Progenitor cell of endocrine pancreas (in vitro differentiated cells): ENCODE measurements at regions not wholly inside any gene's neighbourhood (a gene's known extent, or its start where the extent isn't known, plus 50 kb on each side); places are given as distances from the start of the nearest gene placed in this dataset.
A peak's percentile ranks its signal among the peaks of the same experiment; 100 is the strongest.

Experiments
- DNase-seq: peaks from one replicate; pipeline ENCODE4 v3.0.0; 2021; ENCODE audit warnings: low spot score; ENCODE audit not compliant: unreplicated experiment
- H3K27ac Mint-ChIP-seq: 2 replicates; pipeline ENCODE4 v1.8.0; 2021; ENCODE audit warnings: mild to moderate bottlenecking, moderate library complexity, mixed read lengths
- H3K27me3 Mint-ChIP-seq: 2 replicates; pipeline ENCODE4 v1.8.0; 2021; ENCODE audit warnings: mixed read lengths
- H3K36me3 Mint-ChIP-seq: 2 replicates; pipeline ENCODE4 v1.8.0; 2022; ENCODE audit warnings: mixed read lengths; ENCODE audit not compliant: insufficient read depth
- H3K4me1 Mint-ChIP-seq: 2 replicates; pipeline ENCODE4 v1.8.0; 2021; ENCODE audit warnings: low read depth, mixed read lengths
- H3K4me3 Mint-ChIP-seq: 2 replicates; pipeline ENCODE4 v1.8.0; 2021; ENCODE audit warnings: low read depth, mild to moderate bottlenecking, moderate library complexity, mixed read lengths
- H3K9me3 Mint-ChIP-seq: 2 replicates; pipeline ENCODE4 v1.8.0; 2021; ENCODE audit warnings: low read depth, mixed read lengths
- CTCF ChIP-seq: fragments of 200-600 bp; sonication (generic); IDR thresholded peaks from one replicate; pipeline ENCODE4 v1.5.0; 2021; ENCODE audit warnings: antibody characterized with exemption, mild to moderate bottlenecking; ENCODE audit not compliant: unreplicated experiment

GRCh38 chr5:163373436-163374084 is 63.8 kb upstream of the CCNG1 start:
- Mint-ChIP-seq H3K4me1 (peaks cover 23% of the 10 kb centered on the region), H3K27me3 (no peaks in the 10 kb centered on the region), H3K36me3 (no peaks in the 10 kb centered on the region), H3K9me3 (peaks cover under 1% of the 10 kb centered on the region), H3K27ac (peak overlapping the region; percentile 90), H3K4me3 (peak overlapping the region; percentile 8)
- no peak for TF ChIP-seq CTCF
- no peak for DNase-seq

- DNase-seq, result no peak
- Mint-ChIP-seq H3K27me3 (no peaks in the 10 kb centered on the region), H3K4me1 (peaks cover 30% of the 10 kb centered on the region), H3K9me3 (peaks cover 3% of the 10 kb centered on the region), H3K4me3 (no peak overlapping the region), H3K27ac (peak overlapping the region; percentile 62), H3K36me3 (peaks cover 3% of the 10 kb centered on the region)
- TF ChIP-seq CTCF, result no peak
Measured at GRCh38 chr5:163377982-163378381, 59.4 kb upstream of the CCNG1 start.

- DNase-seq, result no peak
- Mint-ChIP-seq H3K36me3 (peaks cover 3% of the 10 kb centered on the region), H3K4me1 (peaks cover 22% of the 10 kb centered on the region), H3K9me3 (peaks cover 3% of the 10 kb centered on the region), H3K27me3 (no peaks in the 10 kb centered on the region), H3K4me3 (no peak overlapping the region), H3K27ac (peak overlapping the region; percentile 94)
- TF ChIP-seq CTCF, result no peak
Measured at GRCh38 chr5:163379298-163380155, 57.9 kb upstream of the CCNG1 start.

GRCh38 chr5:163381832-163382231 is 55.6 kb upstream of the CCNG1 start:
- DNase-seq, result no peak
- no peak for TF ChIP-seq CTCF
- Mint-ChIP-seq H3K9me3 (peaks cover 3% of the 10 kb centered on the region), H3K27me3 (no peaks in the 10 kb centered on the region), H3K4me3 (no peak overlapping the region), H3K36me3 (peaks cover 3% of the 10 kb centered on the region), H3K4me1 (peaks cover 23% of the 10 kb centered on the region), H3K27ac (no peak overlapping the region)

GRCh38 chr5:163383754-163384153 is 53.6 kb upstream of the CCNG1 start:
- TF ChIP-seq CTCF, result no peak
- Mint-ChIP-seq H3K4me1 (peaks cover 25% of the 10 kb centered on the region), H3K27ac (no peak overlapping the region), H3K36me3 (peaks cover 3% of the 10 kb centered on the region), H3K4me3 (no peak overlapping the region), H3K9me3 (peaks cover 3% of the 10 kb centered on the region), H3K27me3 (no peaks in the 10 kb centered on the region)
- no peak for DNase-seq
